ENCODE measurements at regions not wholly inside any gene's neighbourhood (a gene's known extent, or its start where the extent isn't known, plus 50 kb on each side); places are given as distances from the start of the nearest gene placed in this dataset.

DNA sequence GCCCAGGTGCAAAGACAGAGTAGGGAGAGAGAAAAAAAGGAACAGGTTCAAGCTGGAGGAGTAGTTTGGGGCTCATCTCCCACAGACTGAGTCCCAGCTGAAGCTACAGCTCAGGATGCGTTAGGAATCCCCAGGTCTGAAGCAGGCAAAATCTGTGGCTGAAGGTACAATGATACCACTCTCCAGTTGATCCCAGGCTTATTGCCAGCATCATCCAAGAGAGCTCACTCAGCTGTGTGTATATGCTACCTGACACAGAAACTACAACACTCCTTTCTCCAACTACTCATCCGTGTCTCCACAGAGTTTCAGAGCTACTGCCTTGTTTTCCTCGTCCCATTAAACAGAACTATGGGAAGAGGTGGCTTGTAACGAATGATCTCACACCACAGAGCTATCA, 851.3 kb downstream of the GRID1 start:
- ATAC-seq (no peak), DNase-seq (no peak)
- H3K9me3 ChIP-seq, result no peaks in the 10 kb centered on the region
- H3K27ac ChIP-seq, result no peak overlapping the region
- H3K27me3 ChIP-seq (ENCODE audit: insufficient read depth in 3 of 3, low read length in 2 of 3), result no peaks in the 10 kb centered on the region
- intact Hi-C loops (cut with DNase I), result no loop called here
- no peak overlapping the region for H3K4me3 ChIP-seq
- no peaks in the 10 kb centered on the region for H3K36me3 ChIP-seq (ENCODE audit: insufficient read depth in 1 of 2, low read depth in 1 of 2)
- no peaks in the 10 kb centered on the region for H3K4me1 ChIP-seq
- no peak for TF ChIP-seq CTCF (IDR thresholded peaks at IDR 0.05)
- WGBS, 3 donors, result 67 to 70% (median 69%) methylated on average over 4 of the region's 4 CpGs

DNA sequence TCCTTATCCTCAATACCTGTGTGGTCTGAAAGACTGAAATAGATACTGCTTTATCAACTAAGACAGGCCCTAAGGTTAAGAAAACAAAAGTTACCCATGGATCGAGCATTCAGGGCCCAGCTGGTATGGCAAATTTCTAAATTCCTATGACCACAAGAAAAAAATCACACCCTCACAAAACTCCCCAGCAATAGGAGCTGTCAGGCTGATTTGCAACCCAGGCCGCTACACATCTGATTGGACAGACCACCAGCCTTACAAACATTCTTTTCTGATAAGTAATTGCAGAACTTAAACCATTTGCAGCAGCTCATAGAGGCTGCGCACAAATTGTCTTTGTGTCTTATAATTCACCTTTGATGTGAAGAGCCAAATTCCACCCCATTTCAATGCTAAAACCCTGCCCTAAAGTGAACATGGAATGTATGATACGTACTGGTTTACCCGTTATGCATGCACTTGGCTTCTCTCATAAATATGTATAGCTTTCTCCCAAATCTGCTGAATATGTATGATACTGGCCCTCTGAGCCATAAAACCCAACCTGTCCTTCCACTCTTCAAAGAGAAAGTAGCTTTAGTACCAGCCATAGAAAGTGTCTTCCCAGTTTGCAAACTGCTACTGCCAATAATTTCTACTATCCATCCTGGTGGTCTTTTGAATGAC, 842.5 kb downstream of the GRID1 start:
- Histone ChIP-seq H3K27ac (no peak overlapping the region), H3K9me3 (no peaks in the 10 kb centered on the region), H3K4me3 (no peak overlapping the region), H3K27me3 (ENCODE audit: insufficient read depth in 3 of 3, low read length in 2 of 3) (no peaks in the 10 kb centered on the region), H3K36me3 (ENCODE audit: insufficient read depth in 1 of 2, low read depth in 1 of 2) (no peaks in the 10 kb centered on the region), H3K4me1 (no peaks in the 10 kb centered on the region)
- intact Hi-C loops (cut with DNase I), result no loop called here
- WGBS, 3 donors, result 60 to 62% (median 60%) methylated on average over 5 of the region's 5 CpGs
- DNase-seq (no peak), ATAC-seq (no peak)
- no peak for TF ChIP-seq CTCF (IDR thresholded peaks at IDR 0.05)

- no peak for ATAC-seq
- Histone ChIP-seq H3K27ac (no peak overlapping the region), H3K9me3 (no peaks in the 10 kb centered on the region), H3K36me3 (ENCODE audit: insufficient read depth in 1 of 2, low read depth in 1 of 2) (no peaks in the 10 kb centered on the region), H3K4me3 (no peak overlapping the region), H3K27me3 (ENCODE audit: insufficient read depth in 3 of 3, low read length in 2 of 3) (no peaks in the 10 kb centered on the region), H3K4me1 (no peaks in the 10 kb centered on the region)
- intact Hi-C loops (cut with DNase I), result no loop called here
- DNase-seq, result no peak
- 63 to 67% (median 63%) methylated on average over 3 of the region's 3 CpGs for WGBS, 3 donors
- TF ChIP-seq CTCF (IDR thresholded peaks at IDR 0.05), result no peak
Observed at GRCh38 chr10:85527616-85528317, 838.8 kb downstream of the GRID1 start.

DNA sequence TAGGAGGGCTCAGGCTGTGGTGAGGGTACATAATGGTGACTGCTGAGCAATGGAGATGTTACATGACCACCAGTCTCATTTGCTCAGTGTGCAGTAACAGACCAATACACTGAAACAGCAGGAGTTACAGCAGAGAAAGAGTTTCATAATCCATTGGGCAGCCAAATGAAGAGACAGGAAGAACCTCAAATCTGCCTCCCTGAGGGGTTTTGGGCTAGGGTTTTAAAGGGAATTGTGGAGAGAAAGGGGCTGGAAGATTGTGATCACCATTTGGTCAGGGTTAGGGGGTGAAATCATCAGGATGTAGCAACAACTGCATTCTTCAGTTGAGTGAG, 838.3 kb downstream of the GRID1 start:
- DNase-seq (no peak), ATAC-seq (no peak)
- H3K27me3 ChIP-seq (ENCODE audit: insufficient read depth in 3 of 3, low read length in 2 of 3), result peaks cover 0 to 1% (median 0%) of the 10 kb centered on the region in 3 donors
- H3K36me3 ChIP-seq (ENCODE audit: insufficient read depth in 1 of 2, low read depth in 1 of 2), result no peaks in the 10 kb centered on the region
- intact Hi-C loops (cut with DNase I), result no loop called here
- H3K27ac ChIP-seq, result no peak overlapping the region
- no peak for TF ChIP-seq CTCF (IDR thresholded peaks at IDR 0.05)
- H3K9me3 ChIP-seq, result no peaks in the 10 kb centered on the region
- H3K4me1 ChIP-seq, result no peaks in the 10 kb centered on the region
- no peak overlapping the region for H3K4me3 ChIP-seq

DNA sequence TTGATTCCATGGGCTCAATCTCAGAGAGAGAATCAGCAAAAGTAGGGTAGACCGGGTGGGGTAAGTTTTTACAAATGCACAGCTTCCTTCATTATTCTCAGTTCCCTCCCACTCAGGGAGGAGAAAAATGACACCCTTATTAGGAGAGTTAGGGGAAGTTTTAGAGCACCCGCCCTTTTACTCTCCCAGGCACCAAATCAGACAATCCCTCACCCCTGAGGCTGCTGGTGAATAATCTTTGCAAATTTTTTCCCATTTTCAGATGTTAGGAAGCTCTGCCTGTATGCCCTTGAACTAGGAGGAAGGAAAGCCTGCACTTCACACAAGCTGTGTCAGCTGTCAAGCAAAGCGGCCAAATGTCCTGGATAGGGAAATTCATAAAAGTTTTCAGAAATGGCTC, 834.9 kb downstream of the GRID1 start:
- H3K27ac ChIP-seq, result no peak overlapping the region
- H3K4me1 ChIP-seq, result no peaks in the 10 kb centered on the region
- intact Hi-C loops (cut with DNase I), result no loop called here
- H3K4me3 ChIP-seq, result no peak overlapping the region
- no peak for TF ChIP-seq CTCF (IDR thresholded peaks at IDR 0.05)
- no peaks in the 10 kb centered on the region for H3K36me3 ChIP-seq (ENCODE audit: insufficient read depth in 1 of 2, low read depth in 1 of 2)
- no peak for ATAC-seq
- no peak for DNase-seq
- H3K9me3 ChIP-seq, result no peaks in the 10 kb centered on the region
- peaks cover 0 to 2% (median 1%) of the 10 kb centered on the region in 3 donors for H3K27me3 ChIP-seq (ENCODE audit: insufficient read depth in 3 of 3, low read length in 2 of 3)
- WGBS, 3 donors, result 25 to 34% (median 28%) methylated on average over 3 of the region's 3 CpGs

Data from psoas muscle (tissue), 7 donors.